Activated T-cell treated with anti-CD3 and anti-CD28 coated beads, Interleukin-2, amount 50 U/mL, for 48 hours (primary cell): ENCODE measurements at regions not wholly inside any gene's neighbourhood (a gene's known extent, or its start where the extent isn't known, plus 50 kb on each side); places are given as distances from the start of the nearest gene placed in this dataset.
"Not testable (repeated sequence)": the region's sequence is repeated elsewhere in the genome, so short reads cannot be mapped to it uniquely, and the experiment has no call there.

Source experiments
- DNase-seq, 2 experiments: peaks; one replicate each; pipeline ENCODE4 v3.0.0-alpha.2; 2020

GRCh38 chr5:103908336-103909080, 345.9 kb upstream of the NUDT12 start:
- no peak for DNase-seq

DNA sequence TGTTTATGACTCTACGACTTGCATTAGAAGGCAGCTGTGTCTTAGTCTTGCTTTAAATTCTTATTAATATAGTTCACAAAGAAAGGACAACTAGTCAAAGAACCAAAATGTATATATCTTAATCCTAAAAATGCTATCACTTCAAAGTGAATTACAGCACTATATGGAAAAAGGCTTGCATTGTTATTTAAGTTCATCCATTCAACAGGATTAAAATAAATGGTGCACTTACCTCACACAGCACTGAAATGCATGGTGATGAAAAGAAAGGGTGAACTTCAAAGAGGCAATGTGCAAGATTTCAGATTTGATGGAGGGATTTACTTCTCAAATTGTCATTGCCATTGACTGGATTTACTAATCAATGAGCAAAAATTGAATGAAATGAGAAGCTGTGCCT, 344.4 kb upstream of the NUDT12 start:
- no peak for DNase-seq

- DNase-seq: no peak
Measured at GRCh38 chr5:103904651-103905050, 342.1 kb upstream of the NUDT12 start.

DNA sequence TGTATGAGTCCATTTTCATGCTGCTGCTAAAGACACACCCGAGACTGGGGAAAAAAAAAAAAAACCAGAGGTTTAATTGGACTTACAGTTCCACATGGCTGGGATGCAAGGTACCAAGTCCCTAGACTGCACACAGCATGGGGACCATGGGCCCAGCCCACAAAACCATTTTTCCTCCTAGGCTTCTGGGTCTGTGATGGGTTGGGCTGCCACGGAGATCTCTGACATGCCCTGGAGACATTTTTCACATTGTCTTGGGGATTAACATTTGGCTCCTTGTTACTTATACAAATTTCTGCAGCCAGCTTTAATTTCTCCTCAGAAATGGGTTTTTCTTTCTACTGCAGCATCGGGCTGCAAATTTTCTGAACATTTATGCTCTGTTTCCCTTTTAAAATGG, 340.3 kb upstream of the NUDT12 start:
- DNase-seq: no peak

DNA sequence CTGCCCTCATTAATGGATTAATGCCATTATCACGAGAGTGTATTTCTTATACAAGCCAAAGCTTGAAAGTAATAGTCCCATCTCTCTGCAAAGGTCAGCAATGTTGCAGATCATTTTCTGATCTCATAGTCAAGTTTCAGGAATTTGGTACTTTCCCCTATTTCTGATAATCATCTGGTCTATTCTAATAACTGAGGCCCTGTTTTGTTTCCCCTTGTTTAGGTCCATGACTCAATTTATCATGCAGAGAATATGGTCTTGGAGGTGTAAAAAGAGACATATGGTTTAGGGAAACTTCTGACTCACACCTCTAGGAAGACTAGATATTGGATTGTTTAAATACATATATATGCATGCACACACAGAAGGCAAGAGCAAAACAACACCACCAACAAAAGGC, 339.3 kb upstream of the NUDT12 start:
- DNase-seq: no peak

GRCh38 chr5:103896593-103896992, 334.0 kb upstream of the NUDT12 start:
- DNase-seq: no peak

DNA sequence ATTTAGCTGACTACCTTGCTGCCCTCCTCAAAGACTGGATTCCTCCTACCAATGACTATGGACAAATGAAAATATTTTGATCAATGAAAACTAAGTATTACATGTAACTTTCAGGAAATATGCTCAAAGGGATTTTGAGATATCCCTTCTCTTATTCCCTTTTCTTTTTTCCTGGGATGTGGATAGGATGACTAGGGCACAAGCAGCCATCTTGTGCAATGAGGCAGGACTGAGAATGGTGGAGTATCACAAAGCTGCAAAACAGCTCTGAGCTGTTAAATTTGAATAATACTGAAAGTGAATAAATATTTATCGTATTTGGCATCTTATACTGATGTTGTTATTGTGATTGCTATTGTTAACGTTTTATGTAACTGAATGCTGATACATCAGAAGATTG, 333.1 kb upstream of the NUDT12 start:
- no peak for DNase-seq

GRCh38 chr5:103894882-103895281, 332.3 kb upstream of the NUDT12 start:
- no peak for DNase-seq

DNA sequence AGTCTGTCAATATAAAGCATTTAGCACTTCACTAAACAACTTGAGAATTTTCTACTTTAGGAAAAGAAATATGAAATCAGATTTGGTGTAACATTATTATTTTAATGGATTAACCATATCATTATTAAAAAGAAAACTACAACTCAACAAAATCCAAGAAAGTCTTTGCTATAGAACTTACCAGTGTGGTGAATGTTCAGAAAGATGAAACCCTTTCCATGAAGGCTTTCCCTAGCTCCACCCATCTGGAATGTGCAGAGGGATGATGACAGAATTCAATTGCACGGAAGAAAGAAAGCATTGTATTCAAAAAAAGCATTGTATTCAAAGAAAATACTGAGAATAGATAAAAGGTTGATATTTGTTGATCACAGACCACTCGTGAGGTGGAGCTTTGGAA, 328.6 kb upstream of the NUDT12 start:
- DNase-seq: no peak

DNA sequence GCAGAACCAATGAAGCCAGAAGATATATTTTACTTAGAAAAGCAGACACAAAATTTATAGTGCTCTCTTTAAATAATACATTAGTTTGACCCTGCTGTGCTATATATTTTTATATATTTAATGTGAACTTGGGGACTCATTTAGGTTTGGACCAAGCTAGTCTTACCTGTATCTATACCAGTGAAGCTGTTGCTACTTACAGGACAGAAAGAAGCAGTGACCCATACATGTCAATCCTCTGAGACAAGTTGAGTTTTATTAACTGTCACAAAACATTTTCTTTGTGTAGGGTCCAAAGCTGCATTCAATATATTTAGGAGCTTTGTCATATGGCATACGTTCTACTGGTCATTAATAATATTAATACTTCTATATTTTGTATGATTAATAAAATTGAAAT, 327.7 kb upstream of the NUDT12 start:
- DNase-seq: no peak

DNA sequence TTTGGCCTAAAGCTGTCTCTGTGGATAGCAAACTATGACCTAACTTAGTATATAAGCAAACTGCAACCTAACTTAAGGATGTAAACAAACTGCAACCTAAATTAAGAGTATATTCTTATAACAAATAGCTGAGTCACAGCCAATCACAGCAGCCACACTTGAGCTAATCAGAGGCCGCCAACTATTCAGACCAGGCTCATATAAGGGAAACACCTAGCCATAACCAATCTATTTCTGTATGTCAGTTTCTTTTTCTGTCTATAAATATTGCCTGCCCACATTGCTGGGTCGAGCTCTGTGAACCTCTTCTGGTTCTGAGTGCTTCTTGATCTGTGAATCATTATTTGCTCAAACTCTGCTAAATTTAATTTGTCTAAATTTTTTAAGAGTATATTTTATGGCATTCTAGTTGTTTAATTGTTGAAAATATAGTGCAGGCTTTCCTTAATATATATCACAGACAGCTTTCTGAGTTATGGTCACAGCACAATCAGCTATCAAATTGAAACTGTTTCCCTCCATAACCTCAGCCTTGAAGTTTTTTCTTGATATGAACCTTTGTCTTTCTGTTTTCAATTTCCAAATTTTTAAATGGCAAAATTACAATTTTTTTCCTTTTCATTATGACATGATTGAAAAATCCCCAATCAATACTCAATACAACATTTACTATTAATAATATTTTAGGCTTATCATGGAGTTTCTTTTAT, 327.1 kb upstream of the NUDT12 start:
- no peak for DNase-seq

DNA sequence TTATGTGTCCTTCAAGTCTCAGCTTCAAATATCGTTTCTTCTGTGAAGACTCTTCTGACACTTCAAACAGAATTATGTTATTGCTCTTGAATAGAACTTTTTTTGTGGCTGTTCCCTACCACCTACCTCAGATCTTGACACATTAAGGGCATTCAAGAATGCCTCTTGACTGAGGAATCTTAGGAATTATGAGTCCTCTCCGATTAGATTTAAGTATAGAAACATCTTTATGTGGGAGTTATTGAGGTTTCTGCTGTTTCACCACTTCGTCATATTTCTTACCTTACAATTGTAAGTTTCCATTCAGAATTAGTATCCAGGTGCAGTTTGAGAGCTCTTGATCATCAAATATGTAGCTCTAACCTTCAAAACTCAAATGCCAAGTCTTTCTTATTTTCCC, 324.2 kb upstream of the NUDT12 start:
- DNase-seq: no peak

DNA sequence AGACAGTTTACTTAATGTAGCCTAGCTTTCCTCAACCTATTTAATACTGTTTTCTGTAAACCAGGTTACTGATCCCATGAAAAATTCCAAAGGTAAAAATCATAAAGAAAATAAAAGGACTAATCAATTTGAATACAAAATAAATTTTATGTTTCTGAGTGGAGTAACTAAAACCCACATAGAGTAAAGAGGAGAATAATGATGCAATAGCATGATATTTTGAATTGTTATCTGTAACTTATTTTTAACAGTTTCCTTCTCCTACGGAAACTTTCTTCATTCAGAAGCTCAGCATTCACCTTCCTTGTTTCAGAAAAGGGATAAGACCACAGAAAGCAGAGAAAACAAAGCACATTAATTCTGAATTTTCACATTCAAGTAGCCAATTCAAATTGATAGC, 320.6 kb upstream of the NUDT12 start:
- no peak for DNase-seq

DNA sequence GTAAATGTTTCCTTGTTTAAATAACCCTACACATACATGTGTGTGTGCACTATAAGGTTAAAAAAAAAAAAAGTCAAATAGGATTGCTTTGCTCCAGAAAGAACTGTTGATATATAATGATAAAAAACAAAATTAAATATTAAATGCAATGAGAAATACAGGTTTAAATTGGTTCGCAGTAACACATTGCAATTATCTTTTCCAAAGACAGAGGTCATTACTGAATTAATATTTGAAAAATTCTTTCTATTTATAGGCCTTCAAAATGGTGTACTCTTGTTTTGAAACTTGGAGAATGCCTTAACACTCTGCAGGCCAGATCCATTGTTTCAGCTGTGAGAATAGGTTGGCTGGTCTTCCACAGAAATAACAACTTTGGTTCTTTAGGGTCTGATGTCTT, 319.0 kb upstream of the NUDT12 start:
- DNase-seq: no peak

DNA sequence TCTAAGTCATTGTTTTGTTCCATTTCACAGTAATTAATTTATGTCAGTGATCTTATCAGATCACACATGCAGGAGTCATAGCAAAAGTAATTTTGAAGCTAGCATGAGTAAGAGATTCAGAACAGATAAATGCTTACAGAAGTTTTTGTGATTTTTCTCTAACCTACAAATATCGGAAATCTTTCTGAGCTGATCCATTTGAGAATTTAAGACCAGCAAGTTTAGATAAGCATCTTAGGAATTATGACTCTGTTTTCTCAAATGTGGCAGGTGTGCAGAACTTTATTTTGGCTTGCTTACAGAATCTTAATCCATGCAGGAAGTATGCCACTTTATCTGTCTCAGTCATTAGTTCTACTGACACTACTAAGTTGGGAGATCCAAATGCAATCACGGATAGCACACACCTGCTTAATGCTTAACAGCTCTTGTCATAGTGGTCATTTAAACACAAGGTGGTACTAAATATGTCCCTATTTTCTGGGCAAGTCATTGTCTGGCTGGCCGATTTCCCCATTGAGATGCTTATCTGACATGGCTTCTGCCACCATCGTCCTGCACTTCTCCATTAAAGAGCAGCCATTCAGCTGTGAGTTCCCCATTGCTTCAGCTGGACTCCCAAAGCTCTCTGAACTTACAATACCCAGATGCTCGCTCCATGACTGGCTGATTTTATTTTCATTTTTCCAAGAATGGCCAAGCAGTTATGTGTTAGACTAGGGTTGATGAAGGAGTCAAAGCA, 305.4 kb upstream of the NUDT12 start:
- no peak for DNase-seq

DNA sequence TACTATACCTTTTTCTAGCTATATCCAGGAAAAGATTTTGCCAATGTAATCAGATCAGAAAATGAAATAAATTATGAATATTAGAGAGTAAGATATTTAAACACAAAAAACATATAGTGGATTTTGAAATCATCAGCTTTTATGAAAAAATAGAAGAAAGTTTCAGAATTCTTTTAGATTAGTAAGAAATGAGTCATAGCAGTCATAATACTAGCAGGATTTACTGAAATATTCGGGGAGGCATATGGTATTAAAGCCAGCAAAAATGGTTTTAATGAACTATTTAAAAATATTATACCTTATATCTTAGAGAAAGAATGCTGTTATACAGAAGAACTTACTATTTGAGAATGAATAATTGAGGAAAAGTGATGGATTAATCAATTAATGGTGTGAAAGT, 303.6 kb upstream of the NUDT12 start:
- no peak for DNase-seq

- DNase-seq: no peak
Measured at GRCh38 chr5:103862398-103862797, 299.8 kb upstream of the NUDT12 start.

- no peak for DNase-seq
Measured at GRCh38 chr5:103860327-103860726, 297.7 kb upstream of the NUDT12 start.

DNA sequence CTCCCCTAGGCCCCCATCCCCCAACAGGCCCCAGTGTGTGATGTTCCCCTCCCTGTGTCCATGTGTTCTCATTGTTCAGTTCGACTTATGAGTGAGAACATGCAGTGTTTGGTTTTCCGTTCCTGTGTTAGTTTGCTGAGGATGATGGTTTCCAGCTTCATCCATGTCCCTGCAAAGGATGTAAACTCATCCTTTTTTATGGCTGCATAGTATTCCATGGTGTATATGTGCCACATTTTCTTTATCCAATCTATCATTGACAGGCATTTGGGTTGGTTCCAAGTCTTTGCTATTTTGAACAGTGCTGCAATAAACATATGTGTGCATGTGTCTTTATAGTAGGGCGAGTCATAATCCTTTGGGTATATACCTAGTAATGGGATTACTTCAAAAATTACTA, 295.8 kb upstream of the NUDT12 start:
- DNase-seq: not testable (repeated sequence)

DNA sequence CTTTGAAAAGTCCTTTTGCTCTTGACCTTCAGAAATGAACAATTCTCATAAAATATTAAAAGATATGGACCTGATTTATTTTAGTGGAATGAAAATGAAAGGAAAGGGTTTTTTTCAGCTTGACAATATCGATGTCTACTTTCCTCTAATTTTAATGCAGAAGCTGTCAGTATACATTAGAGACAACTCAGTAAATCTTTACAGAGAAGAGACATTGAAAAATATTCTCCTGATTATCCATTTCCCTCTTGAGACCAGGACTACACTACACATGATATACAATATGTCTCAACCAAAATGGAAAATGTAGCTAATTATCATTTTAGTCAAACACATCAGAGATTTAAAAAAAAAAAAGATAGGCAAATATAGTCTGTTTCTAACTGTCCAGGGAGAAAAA, 288.5 kb upstream of the NUDT12 start:
- no peak for DNase-seq

DNA sequence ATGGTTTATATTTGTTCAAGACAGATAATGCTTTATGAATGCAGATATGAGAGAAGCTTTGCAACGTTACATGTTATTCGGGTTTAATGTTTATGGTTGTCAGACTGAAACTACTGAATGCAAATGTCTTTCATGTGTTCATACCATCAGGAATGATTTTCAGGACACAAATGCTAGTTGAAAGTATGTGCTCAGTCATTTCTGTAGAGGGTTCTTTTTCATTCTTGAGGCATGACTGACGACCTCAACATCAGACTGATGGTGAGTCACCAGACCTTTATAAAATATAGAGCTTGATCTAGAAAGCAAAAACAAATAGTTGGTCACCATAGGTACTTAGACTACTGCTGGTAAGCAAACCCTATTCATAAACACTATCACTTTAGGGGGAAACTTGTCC, 287.3 kb upstream of the NUDT12 start:
- DNase-seq: no peak

DNA sequence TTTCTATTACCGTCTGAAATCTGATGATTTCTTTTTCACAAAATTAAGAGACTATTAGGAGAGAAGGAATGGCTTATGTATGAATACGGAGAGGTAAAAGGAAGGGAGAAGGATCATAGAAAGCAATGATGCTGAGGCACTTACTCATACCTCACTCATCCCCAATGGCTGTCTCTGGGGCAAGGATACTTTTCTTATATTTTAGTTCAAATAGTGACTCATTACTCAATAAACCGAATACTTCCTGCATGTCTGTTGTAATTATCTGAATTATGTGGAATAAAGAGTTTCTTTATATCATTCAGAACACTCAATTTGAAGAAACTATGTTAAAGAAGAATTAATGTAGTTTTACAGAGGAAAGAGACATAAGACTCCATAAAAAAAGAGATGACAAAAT, 284.5 kb upstream of the NUDT12 start:
- DNase-seq: no peak

- no peak for DNase-seq
Measured at GRCh38 chr5:103842936-103843335, 280.3 kb upstream of the NUDT12 start.

DNA sequence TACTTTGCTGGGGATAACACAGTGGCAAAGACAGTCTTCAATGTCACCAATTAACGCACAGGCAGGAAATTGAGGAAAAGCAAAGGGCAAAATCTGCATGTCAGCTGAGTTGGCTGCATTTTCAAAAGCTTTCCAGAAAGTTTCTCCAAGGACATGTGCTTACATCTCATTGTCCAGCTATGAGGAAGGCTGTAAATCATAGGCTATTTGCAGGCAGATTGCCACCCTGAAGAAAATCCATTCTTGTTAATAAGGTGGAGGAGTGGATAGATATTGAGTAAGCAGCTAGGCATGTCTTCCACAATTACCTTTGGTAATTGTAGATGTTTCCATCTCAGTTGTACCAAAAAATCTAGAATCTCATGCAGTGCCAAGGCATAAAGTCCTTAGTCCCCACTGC, 278.0 kb upstream of the NUDT12 start:
- no peak for DNase-seq
